CD1c-positive myeloid dendritic cell (primary cell): ENCODE measurements at regions not wholly inside any gene's neighbourhood (a gene's known extent, or its start where the extent isn't known, plus 50 kb on each side); places are given as distances from the start of the nearest gene placed in this dataset.

Experiments
- DNase-seq: peaks from one replicate; pipeline ENCODE4 v3.0.0-alpha.2; 2016; ENCODE audit errors: extremely low spot score

DNA sequence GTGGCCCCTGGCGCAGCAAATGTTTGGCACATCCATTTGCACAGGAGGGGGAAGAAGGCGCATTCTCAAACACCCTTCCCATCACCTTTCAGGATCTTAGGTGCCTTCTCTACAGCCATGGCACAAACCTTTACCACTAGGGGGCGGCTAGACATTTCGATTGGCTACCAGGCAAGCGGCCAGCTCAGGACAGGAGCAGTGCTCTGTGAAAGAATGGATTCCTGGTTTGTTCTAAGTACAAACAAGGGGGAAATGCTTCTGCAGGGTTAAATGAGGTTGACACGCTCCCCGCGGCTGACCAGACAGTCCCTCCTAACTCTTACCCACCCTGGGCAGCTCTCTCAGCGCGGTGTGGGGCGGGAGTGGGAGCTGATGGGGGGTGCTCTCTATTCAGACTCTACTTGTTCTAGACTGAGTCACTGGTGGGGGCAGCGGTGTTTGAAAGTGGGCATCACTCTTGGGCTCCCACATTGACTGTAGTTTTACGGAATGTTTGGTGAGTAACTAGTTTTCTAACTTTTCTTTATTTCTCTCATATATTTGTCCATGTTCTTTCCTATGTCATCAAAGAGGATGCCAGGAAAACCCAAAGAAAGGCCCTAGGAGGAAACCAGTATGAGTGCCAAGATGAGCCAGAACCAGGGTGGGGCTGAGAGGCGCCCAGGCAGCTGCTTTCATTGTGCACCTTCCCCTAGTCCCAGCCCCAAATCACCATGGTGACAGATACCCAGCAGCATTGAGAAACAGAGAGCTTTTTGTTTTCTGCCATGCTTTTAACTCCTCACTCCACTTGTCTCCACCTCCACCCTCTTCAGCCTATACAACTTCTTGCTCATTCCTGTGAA, 61.4 kb upstream of the GPR158 start:
- DNase-seq = peak; percentile 22

DNA sequence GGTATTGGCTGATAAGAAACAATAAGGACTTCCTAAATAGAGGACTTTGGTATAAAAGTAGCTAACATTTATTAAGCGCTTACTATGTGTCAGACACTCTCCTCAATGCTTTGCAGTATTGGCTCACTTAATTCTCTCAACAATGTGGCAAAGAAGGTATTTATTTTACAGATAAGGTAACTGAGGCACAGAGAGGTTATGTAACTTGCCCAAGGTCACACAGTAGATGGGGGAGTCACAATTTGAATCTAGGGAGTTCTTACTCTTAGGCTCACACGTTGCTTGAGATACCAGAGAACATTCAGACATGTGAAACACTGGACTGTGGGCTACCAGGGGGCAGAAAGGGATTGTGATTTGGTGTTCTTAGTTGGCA, 60.8 kb upstream of the GPR158 start:
- DNase-seq = no peak

DNA sequence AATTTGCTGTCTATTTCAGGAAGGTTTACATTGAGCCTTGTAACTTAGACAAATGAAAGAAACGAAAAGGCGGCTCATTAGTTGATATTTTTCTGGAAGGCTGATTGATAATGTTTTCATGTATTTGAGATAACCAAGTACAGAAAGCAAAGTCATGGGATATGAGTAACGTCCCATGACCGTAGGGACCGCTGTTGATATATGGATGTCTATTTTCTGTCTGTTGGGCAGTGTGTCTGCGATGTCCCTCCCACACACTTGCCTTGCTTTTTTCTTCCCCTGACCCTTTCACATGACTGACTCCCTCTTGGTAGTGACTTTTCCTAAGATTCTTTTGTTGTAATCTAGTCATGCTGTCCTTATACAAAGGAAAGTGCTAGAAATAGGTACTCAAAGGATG, 57.0 kb upstream of the GPR158 start:
- DNase-seq = no peak

DNA sequence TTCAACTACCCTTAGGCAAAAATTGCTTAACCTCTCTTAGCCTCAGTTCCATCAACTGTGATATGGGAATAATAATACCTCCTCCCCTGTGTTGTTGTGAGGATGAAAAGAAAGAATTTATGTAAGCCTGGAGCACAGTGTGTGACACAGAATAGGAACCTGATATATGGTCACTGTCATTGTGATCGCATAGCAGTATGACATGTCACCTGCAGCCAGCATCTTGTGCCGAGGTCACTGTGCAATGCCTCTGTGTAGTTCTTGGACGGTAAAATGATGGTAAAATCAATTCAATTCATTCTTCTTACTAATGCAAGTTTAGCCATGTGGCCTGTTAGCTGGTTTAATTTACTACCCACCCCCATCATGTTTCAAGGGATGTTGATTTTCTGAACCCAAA, 54.6 kb upstream of the GPR158 start:
- DNase-seq = no peak
